DND-41 (cell line): ENCODE measurements at regions not wholly inside any gene's neighbourhood (a gene's known extent, or its start where the extent isn't known, plus 50 kb on each side); places are given as distances from the start of the nearest gene placed in this dataset.

ENCODE experiments used
- EZH2 ChIP-seq: IDR thresholded peaks from 3 replicates; pipeline ENCODE4 v1.6.1; 2012; ENCODE audit warnings: borderline replicate concordance, low read depth, mild to moderate bottlenecking, moderate library complexity, low read length, inconsistent platforms; ENCODE audit not compliant: severe bottlenecking
- TF ChIP-seq, protein P1 (sequence below): IDR thresholded peaks from 2 replicates; pipeline ENCODE4 v1.5.1; 2012; ENCODE audit warnings: borderline replicate concordance, low read length, moderate library complexity, mild to moderate bottlenecking; ENCODE audit not compliant: poor library complexity, severe bottlenecking; ENCODE audit errors: extremely low read depth

DNA sequence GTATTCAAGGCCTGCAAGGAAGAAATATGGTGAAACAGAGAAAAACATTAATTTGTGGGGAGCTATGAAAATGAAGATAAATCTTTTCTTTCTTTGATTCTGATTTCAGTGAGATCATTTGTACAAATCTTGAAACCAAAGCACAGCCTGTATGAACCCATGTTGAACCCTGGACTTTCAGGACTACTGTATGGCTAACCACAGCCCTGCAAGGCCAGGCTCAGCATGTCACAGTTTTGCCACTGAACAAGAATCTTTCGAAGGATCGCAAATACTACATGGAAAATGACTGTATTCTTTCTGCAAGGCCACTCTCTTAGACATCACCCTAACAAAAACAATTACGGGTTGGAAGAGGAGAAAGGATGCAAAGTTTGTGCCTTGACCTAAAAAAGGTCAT is 161.7 kb upstream of the MAF start:
- TF ChIP-seq, protein P1, sequence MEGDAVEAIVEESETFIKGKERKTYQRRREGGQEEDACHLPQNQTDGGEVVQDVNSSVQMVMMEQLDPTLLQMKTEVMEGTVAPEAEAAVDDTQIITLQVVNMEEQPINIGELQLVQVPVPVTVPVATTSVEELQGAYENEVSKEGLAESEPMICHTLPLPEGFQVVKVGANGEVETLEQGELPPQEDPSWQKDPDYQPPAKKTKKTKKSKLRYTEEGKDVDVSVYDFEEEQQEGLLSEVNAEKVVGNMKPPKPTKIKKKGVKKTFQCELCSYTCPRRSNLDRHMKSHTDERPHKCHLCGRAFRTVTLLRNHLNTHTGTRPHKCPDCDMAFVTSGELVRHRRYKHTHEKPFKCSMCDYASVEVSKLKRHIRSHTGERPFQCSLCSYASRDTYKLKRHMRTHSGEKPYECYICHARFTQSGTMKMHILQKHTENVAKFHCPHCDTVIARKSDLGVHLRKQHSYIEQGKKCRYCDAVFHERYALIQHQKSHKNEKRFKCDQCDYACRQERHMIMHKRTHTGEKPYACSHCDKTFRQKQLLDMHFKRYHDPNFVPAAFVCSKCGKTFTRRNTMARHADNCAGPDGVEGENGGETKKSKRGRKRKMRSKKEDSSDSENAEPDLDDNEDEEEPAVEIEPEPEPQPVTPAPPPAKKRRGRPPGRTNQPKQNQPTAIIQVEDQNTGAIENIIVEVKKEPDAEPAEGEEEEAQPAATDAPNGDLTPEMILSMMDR = no peak
- TF ChIP-seq EZH2 = no peak
